Left lung (tissue), 4 donors: ENCODE measurements at regions not wholly inside any gene's neighbourhood (a gene's known extent, or its start where the extent isn't known, plus 50 kb on each side); places are given as distances from the start of the nearest gene placed in this dataset.

Experiments used
- ATAC-seq: fragments of 200-7000 bp; cut with Tn5 transposase; one replicate; pipeline ENCODE4 v1.9.1; 2020; ENCODE audit warnings: moderate library complexity
- DNase-seq, 4 donors: peaks; one replicate each; pipeline ENCODE4 v3.0.0-alpha.2; 2013 to 2020
- H3K27ac ChIP-seq, 2 donors: fragments of 200-600 bp; sonication (generic) in 1 of 2; one replicate each; pipeline versions ENCODE4 v1.5.0 to v1.8.0; 2020 to 2021
- H3K27me3 ChIP-seq, 2 donors: fragments of 200-600 bp; sonication (generic) in 1 of 2; one replicate each; pipeline versions ENCODE4 v1.5.0 to v1.8.0; 2020 to 2021
- H3K36me3 ChIP-seq, 2 donors: fragments of 200-600 bp; sonication (generic) in 1 of 2; one replicate each; pipeline versions ENCODE4 v1.5.0 to v1.8.0; 2020 to 2021
- H3K4me1 ChIP-seq, 2 donors: fragments of 200-600 bp; one replicate each; pipeline ENCODE4 v1.8.0; 2021
- H3K4me3 ChIP-seq, 2 donors: fragments of 200-600 bp; sonication (generic) in 1 of 2; one replicate each; pipeline versions ENCODE4 v1.5.0 to v1.8.0; 2020 to 2021; ENCODE audit warnings: mild to moderate bottlenecking in 1 of 2
- H3K9me3 ChIP-seq, 2 donors: fragments of 200-600 bp; sonication (generic) in 1 of 2; one replicate each; pipeline versions ENCODE4 v1.5.0 to v1.8.0; 2020 to 2021
- intact Hi-C, 2 donors: fragments of 100-400 bp; cut with DNase I; formaldehyde crosslinking; loops; one replicate each; pipeline versions ENCODE4 v1.11.2 to v1.14.2; 2022
- TF ChIP-seq, protein P1 (sequence below), 2 donors: fragments of 200-600 bp; sonication (generic) in 1 of 2; IDR thresholded peaks; one replicate each; pipeline versions ENCODE4 v1.5.0 to v1.8.0; 2021; ENCODE audit warnings: antibody characterized with exemption in 2 of 2
- donor health status: DM: no; HTN: yes; CAD: no.
- donor health status: DM: no; HTN: no; CAD: no.

DNA sequence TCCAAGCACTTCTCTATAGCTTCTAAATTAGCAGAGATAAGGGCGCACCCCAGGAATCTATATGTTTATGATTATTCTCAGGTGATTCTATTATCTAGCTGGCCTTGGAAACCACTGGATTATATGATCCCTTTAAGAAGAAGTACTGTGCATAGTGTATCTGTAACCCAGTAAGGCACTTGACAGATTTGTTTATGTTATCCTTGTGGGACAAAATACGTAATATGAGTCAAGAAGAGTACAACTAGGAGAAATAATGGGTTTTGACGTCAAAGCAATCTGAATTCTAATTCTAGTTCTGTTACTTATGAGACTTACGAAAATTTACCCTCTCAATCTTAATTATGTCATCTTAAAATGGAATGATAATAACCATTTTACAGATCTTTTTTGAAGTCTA, 259.6 kb upstream of the NAV3 start:
- DNase-seq (no peak), ATAC-seq (no peak)
- no peak overlapping the region for H3K27ac ChIP-seq
- H3K9me3 ChIP-seq, result no peaks in the 10 kb centered on the region
- H3K4me1 ChIP-seq, result no peaks in the 10 kb centered on the region
- no peaks in the 10 kb centered on the region for H3K27me3 ChIP-seq
- H3K4me3 ChIP-seq, result no peak overlapping the region
- TF ChIP-seq, protein P1, sequence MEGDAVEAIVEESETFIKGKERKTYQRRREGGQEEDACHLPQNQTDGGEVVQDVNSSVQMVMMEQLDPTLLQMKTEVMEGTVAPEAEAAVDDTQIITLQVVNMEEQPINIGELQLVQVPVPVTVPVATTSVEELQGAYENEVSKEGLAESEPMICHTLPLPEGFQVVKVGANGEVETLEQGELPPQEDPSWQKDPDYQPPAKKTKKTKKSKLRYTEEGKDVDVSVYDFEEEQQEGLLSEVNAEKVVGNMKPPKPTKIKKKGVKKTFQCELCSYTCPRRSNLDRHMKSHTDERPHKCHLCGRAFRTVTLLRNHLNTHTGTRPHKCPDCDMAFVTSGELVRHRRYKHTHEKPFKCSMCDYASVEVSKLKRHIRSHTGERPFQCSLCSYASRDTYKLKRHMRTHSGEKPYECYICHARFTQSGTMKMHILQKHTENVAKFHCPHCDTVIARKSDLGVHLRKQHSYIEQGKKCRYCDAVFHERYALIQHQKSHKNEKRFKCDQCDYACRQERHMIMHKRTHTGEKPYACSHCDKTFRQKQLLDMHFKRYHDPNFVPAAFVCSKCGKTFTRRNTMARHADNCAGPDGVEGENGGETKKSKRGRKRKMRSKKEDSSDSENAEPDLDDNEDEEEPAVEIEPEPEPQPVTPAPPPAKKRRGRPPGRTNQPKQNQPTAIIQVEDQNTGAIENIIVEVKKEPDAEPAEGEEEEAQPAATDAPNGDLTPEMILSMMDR (IDR thresholded peaks at IDR 0.05), result no peak
- H3K36me3 ChIP-seq, result no peaks in the 10 kb centered on the region
- intact Hi-C loops, result no loop called here

DNA sequence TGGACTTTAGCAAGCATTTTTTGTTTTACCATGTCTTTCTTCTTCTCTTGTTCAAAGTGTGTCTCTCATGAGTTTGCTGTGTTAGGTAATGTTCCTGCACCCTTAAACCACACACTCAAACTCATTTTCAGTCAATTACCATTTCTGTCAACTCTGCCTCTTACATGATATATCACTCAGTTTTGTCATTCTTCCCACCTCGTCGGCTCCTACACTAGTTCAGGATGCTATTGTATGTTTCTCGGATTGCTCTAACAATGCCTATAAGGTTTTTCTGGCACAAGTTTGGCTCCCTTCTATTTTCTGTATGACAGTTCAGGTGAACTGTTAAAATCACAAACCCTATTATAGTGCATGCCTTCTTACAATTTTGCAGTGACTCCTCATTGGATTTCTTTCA, 260.8 kb upstream of the NAV3 start:
- Histone ChIP-seq H3K4me1 (no peaks in the 10 kb centered on the region), H3K27ac (no peak overlapping the region), H3K36me3 (no peaks in the 10 kb centered on the region), H3K4me3 (no peak overlapping the region), H3K27me3 (no peaks in the 10 kb centered on the region), H3K9me3 (no peaks in the 10 kb centered on the region)
- intact Hi-C loops, result no loop called here
- no peak for ATAC-seq
- DNase-seq, result no peak
- TF ChIP-seq, protein P1 (IDR thresholded peaks at IDR 0.05), result no peak

DNA sequence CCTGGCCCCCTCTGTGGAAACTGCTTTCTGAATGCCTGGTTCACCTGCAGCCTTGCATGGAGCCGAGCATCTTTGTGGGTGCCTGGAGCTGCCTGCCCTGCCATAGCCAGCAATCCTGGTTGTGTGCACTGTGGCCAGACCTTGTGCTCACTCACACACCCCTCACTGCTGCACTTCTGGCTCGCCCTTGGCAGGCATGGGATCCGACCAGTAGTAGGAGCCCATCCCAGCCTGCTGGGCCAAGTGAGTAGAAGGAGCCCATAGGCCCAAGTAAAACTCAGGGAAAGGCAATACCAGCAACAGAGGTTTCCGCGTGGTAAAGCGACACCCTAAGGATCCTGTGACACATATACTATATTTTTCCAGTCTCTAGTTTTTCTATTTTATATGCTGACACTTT, 270.0 kb upstream of the NAV3 start:
- Histone ChIP-seq H3K36me3 (no peaks in the 10 kb centered on the region), H3K27ac (no peak overlapping the region), H3K4me3 (no peak overlapping the region), H3K27me3 (no peaks in the 10 kb centered on the region), H3K9me3 (peaks cover 0 to 6% of the 10 kb centered on the region in 2 donors), H3K4me1 (no peaks in the 10 kb centered on the region)
- DNase-seq (peak in 1 of 4 donors; percentile 13), ATAC-seq (no peak)
- TF ChIP-seq, protein P1 (IDR thresholded peaks at IDR 0.05), result no peak
- intact Hi-C loops, result no loop called here

DNA sequence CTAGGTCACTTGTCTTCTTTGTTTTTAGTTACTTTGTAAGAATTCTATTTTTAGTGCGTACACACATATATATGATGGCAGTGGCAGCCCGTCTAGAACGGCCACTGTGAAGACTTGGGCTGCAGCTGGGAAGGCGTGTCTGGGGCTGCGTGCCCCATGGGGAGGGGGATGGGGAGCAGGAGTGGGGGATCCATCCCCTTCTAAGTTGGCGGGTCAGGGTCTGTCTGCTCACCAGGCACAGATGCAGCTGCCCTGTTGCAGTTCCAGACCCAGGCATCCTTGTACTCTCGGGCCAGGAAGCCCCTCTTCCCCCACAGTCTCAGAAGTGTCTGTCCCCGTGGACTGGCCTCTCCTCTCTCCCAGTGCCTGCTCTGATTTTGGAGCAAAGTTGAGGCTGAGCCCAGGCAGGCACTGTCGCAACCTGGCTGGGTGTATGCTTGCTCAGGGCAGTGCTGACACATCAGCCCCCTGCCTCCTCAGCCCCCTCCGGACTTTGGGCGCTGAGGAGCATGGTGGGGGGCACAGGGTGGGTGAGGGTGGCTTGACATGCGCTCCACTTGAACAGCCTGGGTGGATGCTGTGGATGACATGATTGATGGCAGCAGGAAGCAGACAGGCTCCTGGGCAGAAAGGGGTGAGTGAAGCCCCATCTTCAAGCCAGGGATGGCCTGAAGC, 271.2 kb upstream of the NAV3 start:
- Histone ChIP-seq H3K27me3 (no peaks in the 10 kb centered on the region), H3K9me3 (peaks cover 0 to 6% of the 10 kb centered on the region in 2 donors), H3K4me1 (no peaks in the 10 kb centered on the region), H3K36me3 (no peaks in the 10 kb centered on the region), H3K27ac (no peak overlapping the region), H3K4me3 (no peak overlapping the region)
- DNase-seq, result peak in 1 of 4 donors; percentile 37
- TF ChIP-seq, protein P1 (IDR thresholded peaks at IDR 0.05), result no peak
- intact Hi-C loops, result no loop called here
- no peak for ATAC-seq

DNA sequence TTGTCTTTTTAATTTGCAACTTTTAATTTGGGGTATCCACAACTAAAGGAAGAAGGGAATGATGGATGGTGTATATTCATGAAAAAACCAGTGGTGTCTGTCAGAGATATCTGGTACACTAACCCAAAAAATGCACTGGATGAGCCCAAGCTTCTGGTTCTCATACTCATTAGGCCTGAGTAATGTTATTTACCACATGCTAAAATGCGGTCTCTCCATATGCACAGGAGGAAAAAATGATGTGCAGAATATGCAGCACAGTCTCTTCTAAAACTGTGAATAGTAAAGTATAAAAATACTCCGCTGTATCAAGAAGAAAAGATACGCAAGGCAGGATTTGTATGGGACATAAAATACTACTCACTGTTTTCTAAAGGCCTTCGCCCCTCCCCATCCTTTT, 275.6 kb upstream of the NAV3 start:
- Histone ChIP-seq H3K27ac (no peak overlapping the region), H3K4me1 (no peaks in the 10 kb centered on the region), H3K36me3 (no peaks in the 10 kb centered on the region), H3K9me3 (peaks cover 0 to 2% of the 10 kb centered on the region in 2 donors), H3K4me3 (no peak overlapping the region), H3K27me3 (no peaks in the 10 kb centered on the region)
- TF ChIP-seq, protein P1 (IDR thresholded peaks at IDR 0.05), result no peak
- DNase-seq (no peak), ATAC-seq (no peak)
- intact Hi-C loops, result no loop called here
